A549 (cell line): ENCODE measurements at regions not wholly inside any gene's neighbourhood (a gene's known extent, or its start where the extent isn't known, plus 50 kb on each side); places are given as distances from the start of the nearest gene placed in this dataset.
A peak's percentile ranks its signal among the peaks of the same experiment; 100 is the strongest.

Experiments
- ATAC-seq, 2 experiments: fragments of 200-7000 bp in 1 of 2; fragments of >200 bp in 1 of 2; cut with Nextera tagmentation in 1 of 2; cut with Tn5 transposase in 1 of 2; 3 replicates each; pipeline versions ENCODE4 v1.8.0 to v1.9.1; 2018 to 2020; ENCODE audit warnings: mild to moderate bottlenecking in 1 of 2, moderate library complexity in 1 of 2
- CTCF ChIA-PET: fragments of 300-600 bp; sonication (Branson Sonifier 250); formaldehyde crosslinking; extraction: SDS; loops from one replicate; lab custom pipeline; 2021; ENCODE audit warnings: antibody characterized with exemption, inconsistent platforms; lab: Yijun Ruan, JAX
- POLR2A ChIA-PET: fragments of 350-600 bp; formaldehyde crosslinking; extraction: SDS; loops from one replicate; lab custom pipeline; 2021; ENCODE audit warnings: antibody characterized with exemption, inconsistent platforms; lab: Yijun Ruan, JAX
- DNase-seq, 2 experiments: peaks; one replicate each; pipeline versions ENCODE4 v3.0.0 to v3.0.0-alpha.2; 2011 to 2016; ENCODE audit warnings: low read depth in 1 of 2, low spot score in 1 of 2
- FAIRE-seq: peaks from 2 replicates; lab custom pipeline; 2011; peaks lifted over from hg19 to GRCh38; lab: Jason Lieb, UNC
- H3K27ac ChIP-seq, 2 experiments: fragments of >200 bp; sonication (Bioruptor Twin); formaldehyde crosslinking; 3 replicates each; pipeline ENCODE4 v1.5.1; 2016 to 2017
- H3K4me1 ChIP-seq: fragments of >200 bp; sonication (Bioruptor Twin); formaldehyde crosslinking; 3 replicates; pipeline ENCODE4 v1.6.1; 2016
- H3K4me2 ChIP-seq: fragments of >200 bp; sonication (Bioruptor Twin); formaldehyde crosslinking; 3 replicates; pipeline ENCODE4 v1.6.1; 2016
- H3K4me3 ChIP-seq: fragments of >200 bp; sonication (Bioruptor Twin); formaldehyde crosslinking; 3 replicates; pipeline ENCODE4 v1.5.1; 2016
- H3K9me3 ChIP-seq: fragments of >200 bp; sonication (Bioruptor Twin); formaldehyde crosslinking; 3 replicates; pipeline ENCODE4 v1.6.1; 2016
- CBX2 ChIP-seq: fragments of 200-600 bp; sonication (generic); IDR thresholded peaks from 2 replicates; pipeline ENCODE4 v1.6.1; 2016; ENCODE audit warnings: low read depth, mild to moderate bottlenecking, borderline replicate concordance
- CTCF ChIP-seq: fragments of >200 bp; sonication (Bioruptor Twin); formaldehyde crosslinking; IDR thresholded peaks from 3 replicates; pipeline ENCODE4 v1.5.1; 2016
- EHMT2 ChIP-seq: fragments of 200-600 bp; sonication (generic); IDR thresholded peaks from 2 replicates; pipeline ENCODE4 v1.6.1; 2016; ENCODE audit warnings: antibody characterized with exemption, low read depth, mild to moderate bottlenecking, moderate library complexity
- FOSB ChIP-seq: fragments of 250-450 bp; sonication (Bioruptor Pico); IDR thresholded peaks from 2 replicates; pipeline ENCODE4 v1.5.0; 2020; ENCODE audit warnings: mild to moderate bottlenecking, moderate library complexity
- GATA3 ChIP-seq: IDR thresholded peaks from 2 replicates; pipeline ENCODE4 v1.6.1; 2012; ENCODE audit warnings: borderline replicate concordance
- HMGXB4 ChIP-seq: fragments of 250-450 bp; sonication (Bioruptor Pico); IDR thresholded peaks from 2 replicates; pipeline ENCODE4 v1.5.0; 2021; ENCODE audit warnings: mild to moderate bottlenecking, moderate library complexity, borderline replicate concordance
- HOXA7 ChIP-seq: fragments of 250-450 bp; sonication (Bioruptor Pico); IDR thresholded peaks from 2 replicates; pipeline ENCODE4 v1.5.0; 2020; ENCODE audit warnings: mild to moderate bottlenecking, moderate library complexity
- JUN ChIP-seq, 2 experiments: fragments of >200 bp; sonication (Bioruptor Twin); formaldehyde crosslinking; IDR thresholded peaks; 2 replicates in 1 of 2; 3 replicates in 1 of 2; pipeline ENCODE4 v1.6.1; 2016 to 2017
- NPAS2 ChIP-seq: fragments of 250-450 bp; sonication (Bioruptor Pico); IDR thresholded peaks from 2 replicates; pipeline ENCODE4 v1.8.0; 2022; ENCODE audit warnings: mild to moderate bottlenecking, moderate library complexity, borderline replicate concordance
- NR3C1 ChIP-seq: fragments of >200 bp; sonication (Bioruptor Twin); formaldehyde crosslinking; IDR thresholded peaks from 3 replicates; pipeline ENCODE4 v1.6.1; 2017
- PBX3 ChIP-seq: IDR thresholded peaks from 2 replicates; pipeline ENCODE4 v1.6.1; 2012
- PHF8 ChIP-seq: fragments of 200-600 bp; sonication (generic); IDR thresholded peaks from 2 replicates; pipeline ENCODE4 v1.6.1; 2016; ENCODE audit warnings: low read depth, mild to moderate bottlenecking, antibody characterized with exemption, moderate library complexity, borderline replicate concordance
- POLR2A ChIP-seq: IDR thresholded peaks from 2 replicates; pipeline ENCODE4 v1.6.1; 2012; ENCODE audit warnings: mild to moderate bottlenecking, low read length
- POLR2AphosphoS2 ChIP-seq: conservative IDR thresholded peaks from 2 replicates; pipeline ENCODE4 v1.6.1; 2012; ENCODE audit warnings: low read length, improper control_type of control experiment, inconsistent platforms
- RCOR1 ChIP-seq: fragments of 150-350 bp; IDR thresholded peaks from 2 replicates; pipeline ENCODE4 v1.6.1; 2014; ENCODE audit warnings: antibody characterized with exemption, low read length, low read depth
- SMC3 ChIP-seq: fragments of >200 bp; sonication (Bioruptor Twin); formaldehyde crosslinking; IDR thresholded peaks from 3 replicates; pipeline ENCODE4 v1.6.1; 2018; ENCODE audit warnings: inconsistent platforms
- SREBF2 ChIP-seq: fragments of 450-650 bp; IDR thresholded peaks from 2 replicates; pipeline ENCODE4 v1.6.1; 2014; ENCODE audit warnings: mild to moderate bottlenecking, moderate library complexity
- TP53 ChIP-seq: fragments of 250-450 bp; sonication (Bioruptor Pico); IDR thresholded peaks from 2 replicates; pipeline ENCODE4 v1.5.0; 2021; ENCODE audit warnings: mild to moderate bottlenecking, moderate library complexity
- ZC3H11A ChIP-seq: fragments of 450-650 bp; IDR thresholded peaks from 2 replicates; pipeline ENCODE4 v1.6.1; 2014; ENCODE audit warnings: antibody characterized with exemption, mild to moderate bottlenecking
- ZNF302 ChIP-seq: fragments of 250-450 bp; sonication (Bioruptor Pico); IDR thresholded peaks from 2 replicates; pipeline ENCODE4 v1.9.0; 2021; ENCODE audit warnings: inconsistent platforms, mild to moderate bottlenecking, moderate library complexity
- ZSCAN20 ChIP-seq: fragments of 250-450 bp; sonication (Bioruptor Pico); IDR thresholded peaks from 2 replicates; pipeline ENCODE4 v1.8.0; 2022; ENCODE audit warnings: mild to moderate bottlenecking, moderate library complexity
- WGBS: methylation state at CpG from one replicate; pipeline ENCODE4 v1.1.6; 2017; ENCODE audit errors: missing lambda C conversion rate; 5-methylcytosine and 5-hydroxymethylcytosine counted together
- TF ChIP-seq, protein P1 (sequence below): fragments of 250-450 bp; sonication (Bioruptor Pico); IDR thresholded peaks from 2 replicates; pipeline ENCODE4 v1.5.0; 2020; ENCODE audit warnings: low read depth, mild to moderate bottlenecking, moderate library complexity
- TF ChIP-seq, protein P2 (sequence below): fragments of 450-650 bp; IDR thresholded peaks from 2 replicates; pipeline ENCODE4 v1.6.1; 2014; ENCODE audit warnings: antibody characterized with exemption

- ChIA-PET POLR2A (no interaction called here), CTCF (interaction anchor here (0.9 to 1.0 kb wide), 2 partner anchors 13 to 15 kb away, joined by 3 read pairs; no protein-coding TSS in a partner anchor)
- H3K4me2 ChIP-seq, result no peak overlapping the region
- ATAC-seq, result no peak
- H3K4me1 ChIP-seq, result no peaks in the 10 kb centered on the region
- H3K9me3 ChIP-seq, result no peaks in the 10 kb centered on the region
- FAIRE-seq, result no peak
- no peak overlapping the region for H3K4me3 ChIP-seq
- 77% methylated on average over 7 of the region's 7 CpGs for WGBS
- no peak for DNase-seq
- H3K27ac ChIP-seq, result no peak overlapping the region
- TF ChIP-seq RCOR1, result no peak
- TF ChIP-seq SMC3, result no peak
- TF ChIP-seq ZC3H11A, result no peak
- no peak for TF ChIP-seq JUN (IDR thresholded peaks at IDR 0.05)
- no peak for TF ChIP-seq GATA3
- no peak for TF ChIP-seq HMGXB4 (CRISPR knock-in tag)
- TF ChIP-seq POLR2AphosphoS2, result no peak
- TF ChIP-seq NPAS2 (CRISPR knock-in tag), result no peak
- TF ChIP-seq PBX3, result no peak
- no peak for TF ChIP-seq TP53
- no peak for TF ChIP-seq NR3C1
- no peak for TF ChIP-seq HOXA7
- TF ChIP-seq PHF8, result no peak
- TF ChIP-seq SREBF2, result no peak
- TF ChIP-seq FOSB (CRISPR knock-in tag), result no peak
Observed at GRCh38 chr9:95770653-95771131, 104.8 kb upstream of the ERCC6L2 start.

- FAIRE-seq (no peak), DNase-seq (no peak), ATAC-seq (no peak)
- Histone ChIP-seq H3K9me3 (no peaks in the 10 kb centered on the region), H3K4me1 (no peaks in the 10 kb centered on the region), H3K4me2 (no peak overlapping the region), H3K27ac (no peak overlapping the region), H3K4me3 (no peak overlapping the region)
- CTCF ChIA-PET, result interaction anchor here (1.0 kb wide), 1 partner anchor 17 kb away, joined by 3 read pairs; no protein-coding TSS in a partner anchor
- TF ChIP-seq FOSB (CRISPR knock-in tag), result no peak
- no peak for TF ChIP-seq POLR2A
- TF ChIP-seq, protein P1, sequence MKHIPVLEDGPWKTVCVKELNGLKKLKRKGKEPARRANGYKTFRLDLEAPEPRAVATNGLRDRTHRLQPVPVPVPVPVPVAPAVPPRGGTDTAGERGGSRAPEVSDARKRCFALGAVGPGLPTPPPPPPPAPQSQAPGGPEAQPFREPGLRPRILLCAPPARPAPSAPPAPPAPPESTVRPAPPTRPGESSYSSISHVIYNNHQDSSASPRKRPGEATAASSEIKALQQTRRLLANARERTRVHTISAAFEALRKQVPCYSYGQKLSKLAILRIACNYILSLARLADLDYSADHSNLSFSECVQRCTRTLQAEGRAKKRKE (CRISPR knock-in tag), result no peak
- TF ChIP-seq JUN (IDR thresholded peaks at IDR 0.05), result no peak
- TF ChIP-seq GATA3, result no peak
- no peak for TF ChIP-seq CBX2
- TF ChIP-seq PBX3, result no peak
- 70% methylated on average over 6 of the region's 6 CpGs for WGBS
- POLR2A ChIA-PET, result no interaction called here
Observed at GRCh38 chr9:95769909-95770433, 105.5 kb upstream of the ERCC6L2 start.

DNA sequence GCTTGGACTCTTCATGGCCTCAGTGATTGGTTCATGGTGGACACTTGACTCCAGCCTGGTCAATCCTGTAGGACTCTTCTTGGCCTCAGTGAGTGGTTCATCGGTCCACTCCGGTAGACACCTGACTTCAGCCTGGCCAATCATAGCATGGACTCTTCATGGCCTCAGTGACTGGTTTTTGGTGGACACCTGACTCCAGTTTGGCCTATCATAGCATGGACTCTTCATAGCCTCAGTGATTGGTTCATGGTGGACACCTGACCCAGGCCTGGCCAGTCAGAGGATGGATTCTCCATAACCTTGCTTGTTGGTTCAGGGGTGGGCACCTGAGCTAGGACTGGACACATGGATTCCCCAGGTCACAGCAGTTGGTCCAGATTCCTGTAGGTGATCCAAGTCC is 106.0 kb upstream of the ERCC6L2 start:
- TF ChIP-seq ZSCAN20 (CRISPR knock-in tag), result no peak
- no peak for TF ChIP-seq EHMT2
- TF ChIP-seq CTCF, result no peak
- TF ChIP-seq, protein P2, sequence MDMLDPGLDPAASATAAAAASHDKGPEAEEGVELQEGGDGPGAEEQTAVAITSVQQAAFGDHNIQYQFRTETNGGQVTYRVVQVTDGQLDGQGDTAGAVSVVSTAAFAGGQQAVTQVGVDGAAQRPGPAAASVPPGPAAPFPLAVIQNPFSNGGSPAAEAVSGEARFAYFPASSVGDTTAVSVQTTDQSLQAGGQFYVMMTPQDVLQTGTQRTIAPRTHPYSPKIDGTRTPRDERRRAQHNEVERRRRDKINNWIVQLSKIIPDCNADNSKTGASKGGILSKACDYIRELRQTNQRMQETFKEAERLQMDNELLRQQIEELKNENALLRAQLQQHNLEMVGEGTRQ, result peak; percentile 48; the same call in 1 of the 2 replicates
- no peak for TF ChIP-seq ZNF302
- FAIRE-seq, result no peak
- no peak for DNase-seq
- ChIA-PET CTCF (interaction anchor here (1.0 kb wide), 1 partner anchor 18 kb away, joined by 3 read pairs; no protein-coding TSS in a partner anchor), POLR2A (no interaction called here)
- Histone ChIP-seq H3K27ac (no peak overlapping the region), H3K9me3 (no peaks in the 10 kb centered on the region), H3K4me3 (no peak overlapping the region), H3K4me2 (no peak overlapping the region), H3K4me1 (no peaks in the 10 kb centered on the region)
- 100% methylated on average over 2 of the region's 2 CpGs for WGBS
- peak in 1 of 2 experiments; percentile 47; a peak in 3 of 6 replicates for ATAC-seq
